GM19240 (cell line): ENCODE measurements at regions not wholly inside any gene's neighbourhood (a gene's known extent, or its start where the extent isn't known, plus 50 kb on each side); places are given as distances from the start of the nearest gene placed in this dataset.

ENCODE experiments used
- DNase-seq: peaks from one replicate; pipeline ENCODE4 v3.0.0; 2011; ENCODE audit warnings: low spot score; ENCODE audit not compliant: insufficient read length

- DNase-seq = no peak
Measured at GRCh38 chr2:12400543-12400942, 316.2 kb upstream of the TRIB2 start.

DNA sequence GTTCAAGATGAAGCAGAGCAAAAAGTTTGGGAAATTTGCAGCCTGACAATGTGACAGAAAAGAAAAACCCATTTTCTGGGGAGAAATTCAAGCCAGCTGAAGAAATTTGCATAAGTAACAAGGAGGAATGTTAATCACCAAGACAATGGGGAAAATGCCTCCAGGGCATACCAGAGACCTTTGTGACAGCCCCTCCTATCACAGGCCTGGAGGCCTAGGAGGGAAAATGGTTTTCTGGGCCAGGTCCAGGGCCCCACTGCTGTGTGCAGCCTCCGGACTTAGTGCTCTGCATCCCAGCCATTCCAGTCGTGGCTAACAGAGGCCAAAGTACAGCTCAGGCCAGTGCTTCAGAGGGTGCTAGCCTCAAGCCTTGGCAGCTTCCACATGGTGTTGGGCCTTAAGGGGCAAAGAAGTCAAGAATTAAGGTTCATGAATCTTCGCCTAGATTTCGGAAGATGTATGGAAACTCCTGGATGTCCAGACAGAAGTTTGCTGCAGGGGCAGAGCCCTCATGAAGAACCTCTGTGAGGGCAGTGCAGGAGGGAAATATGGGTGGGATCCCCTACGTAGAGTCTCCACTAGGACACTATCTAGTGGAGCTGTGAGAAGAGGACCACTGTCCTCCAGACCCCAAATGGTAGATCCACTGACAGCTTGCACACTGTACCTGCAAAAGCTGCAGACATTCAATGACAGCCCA is 314.1 kb upstream of the TRIB2 start:
- no peak for DNase-seq

- DNase-seq = no peak
Measured at GRCh38 chr2:12404497-12404896, 312.2 kb upstream of the TRIB2 start.

- no peak for DNase-seq
Measured at GRCh38 chr2:12407160-12407559, 309.6 kb upstream of the TRIB2 start.

- peak; percentile 13 for DNase-seq
Measured at GRCh38 chr2:12412898-12413305, 303.8 kb upstream of the TRIB2 start.

GRCh38 chr2:12415536-12415935 is 301.2 kb upstream of the TRIB2 start:
- no peak for DNase-seq

GRCh38 chr2:12416600-12416999 is 300.1 kb upstream of the TRIB2 start:
- no peak for DNase-seq

DNA sequence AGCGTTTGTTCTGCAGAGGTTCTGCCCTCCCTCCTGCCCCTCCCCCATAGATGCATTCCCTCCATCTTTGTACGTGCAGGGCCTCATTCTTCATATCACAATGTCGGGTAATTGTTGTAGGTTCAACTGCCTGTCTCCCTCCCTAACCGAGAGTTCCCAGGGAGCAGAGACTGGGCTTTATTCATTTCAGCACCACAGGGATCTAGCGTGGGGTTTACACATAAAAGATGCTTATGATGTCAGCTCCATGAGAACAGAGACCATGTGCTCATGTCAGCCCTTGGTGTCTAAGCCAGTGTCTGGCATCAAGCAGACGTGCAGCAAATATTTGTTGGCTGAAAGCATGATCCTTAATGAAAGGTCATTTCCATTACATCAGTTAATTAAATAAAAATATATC is 298.9 kb upstream of the TRIB2 start:
- no peak for DNase-seq

DNA sequence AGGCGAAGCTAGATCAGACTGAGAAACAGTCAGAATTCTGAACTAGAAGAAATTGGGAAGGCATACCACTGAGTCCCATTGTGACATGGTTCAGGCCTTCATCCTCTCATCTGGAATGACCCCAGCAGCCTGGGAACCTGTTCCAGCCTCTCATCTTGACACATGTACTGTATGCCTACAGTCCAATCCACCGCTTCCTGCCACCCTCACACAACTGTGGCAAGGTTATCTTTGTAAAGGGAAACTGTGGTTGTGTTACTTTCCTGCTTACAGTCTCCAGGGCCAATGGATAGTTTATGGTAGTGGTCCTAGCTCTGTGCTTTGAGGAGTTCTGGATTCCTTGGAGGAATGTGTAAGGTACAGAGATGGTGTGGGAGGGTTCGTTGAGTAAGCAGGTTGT is 296.9 kb upstream of the TRIB2 start:
- DNase-seq = no peak

GRCh38 chr2:12421046-12421445 is 295.7 kb upstream of the TRIB2 start:
- no peak for DNase-seq

GRCh38 chr2:12424219-12424618 is 292.5 kb upstream of the TRIB2 start:
- DNase-seq = no peak

DNA sequence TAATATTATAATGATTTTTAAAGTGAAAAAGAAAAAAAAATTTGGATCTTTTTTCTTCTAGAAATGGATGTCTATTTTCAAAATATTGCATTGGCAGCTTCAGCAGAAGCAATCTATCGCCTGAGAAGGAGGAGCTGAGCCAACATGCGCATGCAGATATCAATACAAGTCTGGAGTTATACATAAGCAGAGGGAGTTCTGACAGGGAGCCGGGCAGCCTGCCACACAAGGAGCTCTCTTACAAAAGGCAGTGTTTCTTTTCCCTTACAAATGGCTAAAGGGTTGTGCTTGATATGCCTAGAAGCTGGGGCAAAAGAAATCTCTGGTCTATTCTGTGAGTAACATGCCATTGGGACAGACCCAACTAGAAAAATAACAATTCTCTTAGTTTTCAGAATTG is 291.9 kb upstream of the TRIB2 start:
- DNase-seq = no peak

- no peak for DNase-seq
Measured at GRCh38 chr2:12428324-12428723, 288.4 kb upstream of the TRIB2 start.

DNA sequence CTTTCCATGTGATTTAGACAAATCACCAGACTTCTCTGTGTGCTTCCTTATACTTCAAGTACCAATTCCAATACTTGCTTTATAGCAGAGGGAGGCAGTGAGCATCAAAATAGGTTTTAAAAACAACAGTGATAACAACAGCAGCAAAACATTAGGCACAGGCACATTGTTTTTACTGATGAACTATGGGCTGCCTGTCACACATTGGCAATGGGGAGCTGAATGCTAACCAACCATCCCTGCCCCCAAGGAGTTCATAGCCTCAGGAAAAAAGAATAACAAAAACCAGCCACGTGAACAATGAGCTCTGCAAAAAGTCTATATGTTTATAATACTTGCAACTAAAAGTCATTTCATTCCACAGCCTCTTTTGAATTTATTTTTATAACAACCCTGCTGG is 287.9 kb upstream of the TRIB2 start:
- no peak for DNase-seq

- DNase-seq = no peak
Measured at GRCh38 chr2:12429779-12430406, 286.8 kb upstream of the TRIB2 start.

DNA sequence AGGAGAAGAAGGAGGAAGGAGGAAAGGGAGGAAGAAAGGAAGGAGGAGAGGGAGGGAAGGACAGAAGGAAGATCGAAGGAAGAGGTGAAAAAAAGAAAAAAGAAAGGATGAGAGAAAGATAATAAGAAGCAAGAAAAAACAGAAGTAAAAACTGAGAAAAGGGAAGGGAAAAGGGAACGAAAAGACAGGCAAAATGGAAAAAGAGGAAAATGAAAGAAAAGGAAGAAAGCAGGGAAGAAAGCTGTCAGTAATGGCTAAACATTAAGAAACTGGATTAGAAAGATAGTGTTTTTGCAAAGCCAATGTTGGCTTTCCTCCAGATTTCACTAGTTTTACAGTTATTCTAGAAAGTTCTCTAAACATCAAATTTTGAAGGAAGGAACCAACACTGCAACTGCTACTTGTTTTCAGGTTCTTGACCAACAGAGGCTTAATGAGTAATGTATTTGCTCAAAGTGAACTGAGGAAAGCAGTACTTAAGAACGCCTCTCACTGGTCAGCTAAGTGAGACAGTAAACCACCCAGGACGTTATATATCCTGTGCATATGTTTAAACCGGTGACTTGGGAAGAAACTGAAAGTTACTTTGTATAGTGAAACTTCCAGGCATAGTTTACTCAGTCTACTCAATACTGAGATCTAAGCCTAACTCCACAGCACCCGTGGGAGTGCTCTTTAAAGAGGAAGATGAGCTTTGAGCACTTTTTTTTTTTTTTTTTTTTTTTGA is 286.2 kb upstream of the TRIB2 start:
- peak; percentile 18 for DNase-seq

DNA sequence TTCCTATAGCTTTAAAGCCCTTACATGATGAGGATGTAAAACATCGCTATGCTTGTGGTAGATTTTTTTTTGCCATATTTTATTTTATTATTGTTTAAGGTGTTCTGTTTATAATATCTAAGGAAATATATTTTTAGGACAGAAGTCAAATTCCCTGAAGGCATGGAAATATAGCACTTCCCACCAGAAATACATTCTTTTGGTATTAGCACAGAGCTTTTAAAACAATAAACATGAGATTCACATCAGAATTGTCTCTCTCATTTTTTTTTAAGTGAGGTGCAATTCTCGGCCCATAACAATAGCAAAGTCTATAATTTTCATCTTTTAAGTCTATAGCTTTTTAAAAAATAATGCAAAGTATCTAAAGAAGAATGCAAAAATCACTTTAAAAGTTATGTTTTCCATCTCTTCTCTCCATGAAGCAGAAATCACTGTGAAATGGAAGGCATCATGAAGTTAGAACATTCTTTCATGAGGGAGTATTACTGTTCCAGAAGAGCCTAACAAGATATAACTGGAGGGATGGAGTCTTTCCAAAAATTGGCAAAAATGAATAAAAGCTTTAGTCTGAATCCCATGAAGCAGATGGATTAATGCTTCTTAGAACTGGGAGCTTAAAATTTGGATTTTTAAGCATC is 283.6 kb upstream of the TRIB2 start:
- DNase-seq = no peak

DNA sequence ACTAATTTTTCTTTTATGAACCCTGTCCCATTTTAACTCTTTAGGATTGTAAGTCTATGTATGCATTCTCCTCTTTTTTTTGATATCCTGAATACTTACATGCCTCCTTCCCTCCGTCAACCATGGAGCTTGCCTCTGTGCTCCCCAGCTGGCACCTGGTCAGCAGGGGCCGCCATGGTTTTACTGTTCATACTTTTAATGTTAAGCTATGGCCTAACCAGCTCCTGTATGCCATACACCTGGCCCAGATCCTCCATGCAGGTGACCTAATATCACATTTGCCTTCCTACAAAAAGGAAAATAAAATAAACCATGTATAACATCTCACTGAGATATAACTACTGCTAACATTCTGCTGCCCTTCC is 283.1 kb upstream of the TRIB2 start:
- DNase-seq = no peak

DNA sequence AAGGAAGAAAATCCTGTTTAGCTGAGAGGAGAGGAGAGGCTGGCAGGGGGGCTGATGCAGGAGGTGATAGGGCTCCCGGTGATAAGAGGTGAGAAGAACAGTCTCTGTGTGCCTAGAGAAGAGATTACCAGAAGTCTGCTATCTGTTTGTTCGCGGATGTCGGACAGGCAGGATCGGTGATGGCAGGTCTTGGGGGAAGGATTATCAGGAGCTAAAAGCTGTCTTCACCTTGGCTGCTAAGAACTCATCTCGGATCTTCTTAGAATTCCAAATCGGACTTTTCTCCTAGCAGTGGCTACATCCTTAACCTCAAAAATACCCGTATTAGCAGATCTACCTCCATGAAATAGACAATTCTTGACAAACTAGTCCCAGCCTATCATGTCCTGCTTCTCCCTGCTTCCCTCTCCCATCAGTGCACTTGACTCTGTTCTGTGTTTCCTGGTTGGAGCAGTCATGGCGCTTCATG is 282.1 kb upstream of the TRIB2 start:
- DNase-seq = no peak

DNA sequence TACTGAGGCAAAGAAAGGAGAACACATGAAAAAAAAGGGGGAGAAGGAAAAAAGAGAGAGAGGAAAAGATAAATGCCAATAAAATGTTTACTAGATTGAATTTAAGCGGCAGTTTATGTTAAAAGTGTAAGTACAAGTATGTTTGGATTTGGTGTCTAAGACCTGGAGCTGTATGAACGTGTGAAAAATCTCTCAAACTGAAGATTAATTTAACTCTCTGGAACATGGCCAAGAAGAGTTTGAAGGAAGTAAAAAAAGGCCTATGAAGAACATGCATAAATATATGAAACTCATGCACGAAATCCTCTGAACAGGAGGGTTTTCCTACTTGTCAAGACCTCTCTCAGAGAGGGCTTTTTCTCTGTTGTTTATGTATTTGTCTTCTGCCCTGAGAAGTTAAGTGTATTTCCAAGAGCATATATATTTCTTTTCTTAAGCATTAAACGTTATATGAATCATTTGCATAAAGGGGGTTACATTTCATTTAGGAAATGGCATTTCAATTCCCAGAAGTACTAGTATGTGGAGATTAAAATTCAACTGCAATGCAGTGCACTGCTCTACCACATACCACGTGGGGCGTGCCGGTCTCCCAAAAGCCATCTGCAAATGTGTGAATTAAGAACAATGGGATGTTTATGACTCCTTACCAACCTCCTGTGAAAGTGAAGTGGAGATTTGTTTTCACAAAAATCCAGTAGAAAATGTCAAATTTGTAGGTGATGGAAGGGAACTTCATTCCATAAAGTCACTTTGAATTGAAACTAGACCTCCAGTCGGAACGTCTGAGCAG is 281.1 kb upstream of the TRIB2 start:
- DNase-seq = no peak

- DNase-seq = no peak
Measured at GRCh38 chr2:12436483-12436882, 280.3 kb upstream of the TRIB2 start.
